Dendritic cell treated with granulocyte-macrophage colony-stimulating factor and Interleukin-4, amounts not matched to agents 40 ng/mL and 50 ng/mL, for 4 days (primary cell): ENCODE measurements at regions not wholly inside any gene's neighbourhood (a gene's known extent, or its start where the extent isn't known, plus 50 kb on each side); places are given as distances from the start of the nearest gene placed in this dataset.
"Not testable (repeated sequence)": the region's sequence is repeated elsewhere in the genome, so short reads cannot be mapped to it uniquely, and the experiment has no call there.

Source experiments
- H3K27ac Mint-ChIP-seq: one replicate; pipeline ENCODE4 v1.8.0; 2022; ENCODE audit warnings: mild to moderate bottlenecking, mixed read lengths
- H3K27me3 Mint-ChIP-seq: one replicate; pipeline ENCODE4 v1.8.0; 2022; ENCODE audit warnings: mild to moderate bottlenecking, mixed read lengths
- H3K36me3 Mint-ChIP-seq: one replicate; pipeline ENCODE4 v1.8.0; 2022; ENCODE audit warnings: low read depth, mixed read lengths
- H3K4me1 Mint-ChIP-seq: one replicate; pipeline ENCODE4 v1.8.0; 2022; ENCODE audit warnings: low read depth, mixed read lengths
- H3K4me3 Mint-ChIP-seq: one replicate; pipeline ENCODE4 v1.8.0; 2022; ENCODE audit warnings: mild to moderate bottlenecking, moderate library complexity, mixed read lengths
- H3K9me3 Mint-ChIP-seq: one replicate; pipeline ENCODE4 v1.8.0; 2022; ENCODE audit warnings: mixed read lengths
- intact Hi-C: fragments of 100-400 bp; cut with micrococcal nuclease; formaldehyde crosslinking; loops from one replicate; pipeline ENCODE4 v1.15.0; 2022

DNA sequence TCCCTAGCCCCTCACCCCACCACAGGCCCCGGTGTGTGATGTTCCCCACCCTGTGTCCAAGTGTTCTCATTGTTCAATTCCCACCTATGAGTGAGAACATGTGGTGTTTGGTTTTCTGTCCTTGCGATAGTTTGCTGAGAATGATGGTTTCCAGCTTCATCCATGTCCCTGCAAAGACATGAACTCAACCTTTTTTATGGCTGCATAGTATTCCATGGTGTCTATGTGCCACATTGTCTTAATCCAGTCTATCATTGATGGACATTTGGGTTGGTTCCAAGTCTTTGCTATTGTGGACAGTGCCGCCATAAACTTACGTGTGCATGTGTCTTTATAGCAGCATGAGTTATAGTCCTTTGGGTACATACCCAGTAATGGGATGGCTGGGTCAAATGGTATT lies 232.1 kb downstream of the ASMT start:
- H3K4me1 Mint-ChIP-seq, intact Hi-C loops, H3K27ac Mint-ChIP-seq, H3K9me3 Mint-ChIP-seq, H3K27me3 Mint-ChIP-seq, H3K36me3 Mint-ChIP-seq, H3K4me3 Mint-ChIP-seq: not testable (repeated sequence)

DNA sequence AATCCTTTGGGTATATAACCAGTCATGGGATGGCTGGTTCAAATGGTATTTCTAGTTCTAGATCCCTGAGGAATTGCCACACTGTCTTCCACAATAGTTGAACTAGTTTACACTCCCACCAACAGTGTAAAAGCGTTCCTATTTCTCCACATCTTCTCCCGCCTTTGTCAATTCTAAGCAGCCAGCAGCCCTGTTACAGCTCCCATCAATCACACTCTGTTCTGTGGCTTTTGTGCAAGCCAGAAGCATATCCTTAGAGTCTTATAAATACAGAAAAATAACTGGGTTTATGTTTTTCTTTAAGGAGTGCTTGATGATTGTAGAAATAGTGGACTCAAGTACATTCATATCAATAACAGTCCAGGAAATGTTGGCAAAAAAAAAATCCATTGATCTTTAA lies 232.9 kb downstream of the ASMT start:
- H3K27ac Mint-ChIP-seq, H3K27me3 Mint-ChIP-seq, H3K4me3 Mint-ChIP-seq, intact Hi-C loops, H3K9me3 Mint-ChIP-seq, H3K4me1 Mint-ChIP-seq, H3K36me3 Mint-ChIP-seq: not testable (repeated sequence)

DNA sequence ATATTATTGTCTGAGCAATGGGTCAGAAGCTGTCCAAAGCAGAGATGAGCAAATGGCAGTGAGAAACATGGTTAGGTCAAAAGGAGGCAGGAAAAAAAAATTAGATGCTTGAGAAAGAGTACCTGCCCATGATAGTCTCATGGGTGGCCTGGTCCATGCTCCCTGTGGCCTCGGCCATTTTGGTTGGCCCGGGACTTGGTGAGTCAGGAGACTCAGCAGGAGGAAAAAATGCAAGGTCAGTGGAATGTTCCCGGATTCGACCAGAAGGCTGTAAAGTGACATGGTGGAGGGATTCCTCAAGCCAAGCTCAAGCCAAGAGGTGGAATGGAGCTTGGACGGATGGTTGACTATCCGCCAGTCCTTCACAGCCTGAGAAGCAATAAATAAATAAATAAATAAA lies 236.7 kb downstream of the ASMT start:
- Mint-ChIP-seq H3K9me3 (no peaks in the 10 kb centered on the region), H3K27ac (no peak overlapping the region)

DNA sequence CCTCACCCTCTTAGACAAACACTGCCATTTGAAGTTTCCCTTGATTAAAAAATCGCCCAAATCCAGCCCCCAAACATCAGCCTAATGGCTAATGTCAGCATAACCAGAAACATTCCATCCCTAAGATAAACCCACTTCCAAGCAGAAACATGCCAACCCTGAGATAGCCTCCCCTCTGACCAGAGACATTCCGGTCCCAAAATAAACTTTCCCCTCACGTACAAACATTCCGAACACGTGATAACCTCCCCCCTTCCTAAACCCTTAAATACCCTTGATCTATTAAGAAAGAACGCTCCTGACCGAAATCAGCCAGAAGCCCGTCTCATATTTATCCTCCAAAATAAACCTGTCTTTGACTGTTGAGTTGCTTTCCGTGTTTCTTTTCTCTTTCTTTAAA lies 237.2 kb downstream of the ASMT start:
- H3K27ac Mint-ChIP-seq: no peak overlapping the region
- H3K9me3 Mint-ChIP-seq: no peaks in the 10 kb centered on the region
- no peak overlapping the region for H3K4me3 Mint-ChIP-seq
- intact Hi-C loops: no loop called here
- H3K27me3 Mint-ChIP-seq: no peaks in the 10 kb centered on the region
- H3K4me1 Mint-ChIP-seq: no peaks in the 10 kb centered on the region
- no peaks in the 10 kb centered on the region for H3K36me3 Mint-ChIP-seq

More for the DNA sequence above, 236.7 kb downstream of the ASMT start:
- H3K36me3 Mint-ChIP-seq: no peaks in the 10 kb centered on the region
- no peak overlapping the region for H3K4me3 Mint-ChIP-seq
- no peaks in the 10 kb centered on the region for H3K27me3 Mint-ChIP-seq
- intact Hi-C loops: no loop called here
- no peaks in the 10 kb centered on the region for H3K4me1 Mint-ChIP-seq

DNA sequence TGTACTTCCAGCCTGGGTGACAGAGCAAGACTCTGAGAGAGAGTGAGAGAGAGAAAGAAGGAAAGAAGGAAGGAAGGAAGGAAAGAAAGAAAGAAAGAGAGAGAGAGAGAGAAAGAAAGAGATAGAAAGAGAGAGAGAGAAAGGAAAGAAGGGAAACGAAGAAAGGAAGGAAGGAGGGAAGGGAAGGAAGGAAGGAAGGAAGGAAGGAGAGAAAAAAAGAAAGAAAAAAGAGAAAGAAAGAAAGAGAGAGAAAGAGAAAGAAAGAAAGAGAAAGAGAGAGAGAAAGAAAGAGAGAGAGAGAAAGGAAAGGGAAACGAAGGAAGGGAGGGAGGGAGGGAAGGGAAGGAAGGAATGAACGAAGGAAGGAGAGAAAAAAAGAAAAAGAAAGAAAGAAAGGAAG lies 238.6 kb downstream of the ASMT start:
- H3K27ac Mint-ChIP-seq: no peak overlapping the region
- H3K36me3 Mint-ChIP-seq: no peaks in the 10 kb centered on the region
- intact Hi-C loops: no loop called here

DNA sequence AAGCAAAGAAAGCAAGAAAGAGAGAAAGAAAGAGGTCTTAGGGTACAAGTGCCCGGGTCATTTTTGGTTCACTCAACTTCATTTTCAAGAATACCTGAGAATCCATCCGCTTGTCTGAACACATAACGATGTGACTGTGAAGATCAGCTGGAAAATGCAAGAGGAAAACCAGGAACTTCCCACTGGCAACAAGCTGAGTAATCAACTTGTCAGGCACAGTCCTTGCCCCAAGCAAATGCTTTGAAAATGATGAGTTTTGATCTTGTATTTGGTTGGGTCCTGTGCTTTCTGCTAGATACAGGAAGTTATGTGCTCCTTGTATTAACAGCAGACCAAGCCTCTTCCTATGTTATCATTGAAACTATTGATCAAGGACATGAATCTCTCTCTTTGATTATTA lies 239.1 kb downstream of the ASMT start:
- no peak overlapping the region for H3K4me3 Mint-ChIP-seq
- H3K9me3 Mint-ChIP-seq: no peaks in the 10 kb centered on the region
- H3K36me3 Mint-ChIP-seq: no peaks in the 10 kb centered on the region
- no peaks in the 10 kb centered on the region for H3K27me3 Mint-ChIP-seq
- H3K4me1 Mint-ChIP-seq: no peaks in the 10 kb centered on the region
- H3K27ac Mint-ChIP-seq: no peak overlapping the region
- intact Hi-C loops: no loop called here

More for the DNA sequence above, 238.6 kb downstream of the ASMT start:
- no peak overlapping the region for H3K4me3 Mint-ChIP-seq
- no peaks in the 10 kb centered on the region for H3K27me3 Mint-ChIP-seq
- H3K9me3 Mint-ChIP-seq: no peaks in the 10 kb centered on the region
- no peaks in the 10 kb centered on the region for H3K4me1 Mint-ChIP-seq

DNA sequence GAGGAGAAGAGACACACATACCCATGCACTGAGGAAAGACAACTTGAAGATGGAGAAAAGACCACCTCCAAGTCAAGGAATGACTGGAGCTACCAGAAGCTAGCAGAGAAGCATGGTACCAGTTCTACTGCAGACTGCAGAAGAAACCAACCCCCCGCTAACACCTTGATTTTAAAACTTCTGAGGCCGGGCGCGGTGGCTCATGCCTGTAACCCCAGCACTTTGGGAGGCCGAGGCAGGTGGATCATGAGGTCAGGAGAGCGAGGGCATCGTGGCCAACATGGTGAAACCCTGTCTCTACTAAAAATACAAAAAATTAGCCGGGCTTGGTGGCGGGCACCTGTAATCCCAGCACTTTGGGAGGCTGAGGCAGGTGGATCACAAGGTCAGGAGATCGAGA lies 240.0 kb downstream of the ASMT start:
- intact Hi-C loops, H3K9me3 Mint-ChIP-seq, H3K27me3 Mint-ChIP-seq, H3K36me3 Mint-ChIP-seq, H3K4me3 Mint-ChIP-seq, H3K27ac Mint-ChIP-seq, H3K4me1 Mint-ChIP-seq: not testable (repeated sequence)

DNA sequence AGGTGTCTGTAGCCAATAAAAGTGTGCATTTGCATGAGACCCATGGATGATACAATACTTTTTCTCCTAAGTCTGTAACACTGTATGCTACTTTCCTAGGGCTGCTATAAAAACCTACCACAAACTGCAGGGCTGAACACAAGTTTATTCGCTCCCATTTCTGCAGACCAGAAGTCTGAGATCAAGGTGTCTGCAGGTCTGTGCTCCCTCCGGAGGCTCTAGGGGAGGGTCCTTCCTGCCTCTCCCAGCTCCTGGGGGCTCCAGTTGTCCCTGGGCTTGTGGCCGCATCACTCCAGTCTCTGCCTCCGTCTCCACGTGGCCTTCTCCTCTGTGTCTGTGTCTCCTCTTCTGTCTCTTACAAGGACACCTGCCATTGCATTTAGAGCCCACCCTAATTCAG lies 244.4 kb downstream of the ASMT start:
- H3K9me3 Mint-ChIP-seq: not testable (repeated sequence)

DNA sequence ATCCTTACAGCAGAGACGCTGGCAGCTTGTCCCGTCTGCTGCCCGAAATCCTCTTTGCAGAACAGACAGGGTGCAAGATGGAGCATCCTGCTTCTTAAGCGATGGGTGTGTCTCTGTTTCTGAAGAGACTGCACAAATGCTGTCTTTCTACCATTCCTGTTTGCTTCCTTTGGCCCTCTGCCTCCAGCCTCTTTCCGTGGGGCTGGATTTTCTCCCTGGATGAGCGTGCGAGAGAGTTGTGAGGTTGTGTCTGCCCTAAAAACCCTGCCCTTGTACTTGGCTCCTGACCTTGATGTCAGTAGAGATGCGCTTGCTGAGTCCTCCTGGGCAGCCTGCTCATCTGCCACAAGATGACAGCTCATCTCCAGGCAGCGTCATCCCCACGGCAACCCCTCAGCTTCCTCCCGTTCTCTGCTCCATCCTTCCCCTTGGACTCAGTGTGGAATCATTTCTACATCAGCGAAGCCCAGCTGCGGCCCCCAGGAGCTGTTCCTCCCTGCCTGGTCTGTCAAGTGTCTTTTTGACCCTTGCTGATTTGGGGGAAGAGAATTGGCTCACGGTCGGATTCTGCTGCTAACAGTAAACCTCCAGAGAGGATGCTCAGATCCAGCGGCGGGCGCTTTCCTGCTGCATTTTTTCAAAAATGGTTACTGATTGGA lies 246.2 kb downstream of the ASMT start:
- H3K9me3 Mint-ChIP-seq: no peaks in the 10 kb centered on the region
- no peaks in the 10 kb centered on the region for H3K27me3 Mint-ChIP-seq
- H3K4me1 Mint-ChIP-seq: no peaks in the 10 kb centered on the region
- intact Hi-C loops: no loop called here
- no peak overlapping the region for H3K4me3 Mint-ChIP-seq
- no peaks in the 10 kb centered on the region for H3K36me3 Mint-ChIP-seq
- no peak overlapping the region for H3K27ac Mint-ChIP-seq

More for the DNA sequence above, 244.4 kb downstream of the ASMT start:
- intact Hi-C loops, H3K4me1 Mint-ChIP-seq, H3K4me3 Mint-ChIP-seq, H3K27me3 Mint-ChIP-seq, H3K27ac Mint-ChIP-seq, H3K36me3 Mint-ChIP-seq: not testable (repeated sequence)

DNA sequence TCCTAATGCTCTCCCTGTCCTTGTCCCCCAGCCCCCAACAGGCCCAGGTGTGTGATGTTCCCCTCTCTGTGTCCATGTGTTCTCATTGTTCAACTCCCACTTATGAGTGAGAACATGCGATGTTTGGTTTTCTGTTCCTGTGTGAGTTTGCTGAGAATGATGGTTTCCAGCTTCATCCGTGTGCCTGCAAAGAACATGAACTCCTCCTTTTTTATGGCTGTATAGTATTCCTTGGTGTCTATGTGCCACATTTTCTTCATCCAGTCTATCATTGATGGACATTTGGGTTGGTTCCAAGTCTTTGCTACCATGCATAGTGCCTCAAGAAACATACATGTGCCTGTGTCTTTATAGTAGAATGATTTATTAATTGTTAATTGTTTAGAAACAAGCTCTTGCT lies 249.1 kb downstream of the ASMT start:
- intact Hi-C loops, H3K4me3 Mint-ChIP-seq: not testable (repeated sequence)

DNA sequence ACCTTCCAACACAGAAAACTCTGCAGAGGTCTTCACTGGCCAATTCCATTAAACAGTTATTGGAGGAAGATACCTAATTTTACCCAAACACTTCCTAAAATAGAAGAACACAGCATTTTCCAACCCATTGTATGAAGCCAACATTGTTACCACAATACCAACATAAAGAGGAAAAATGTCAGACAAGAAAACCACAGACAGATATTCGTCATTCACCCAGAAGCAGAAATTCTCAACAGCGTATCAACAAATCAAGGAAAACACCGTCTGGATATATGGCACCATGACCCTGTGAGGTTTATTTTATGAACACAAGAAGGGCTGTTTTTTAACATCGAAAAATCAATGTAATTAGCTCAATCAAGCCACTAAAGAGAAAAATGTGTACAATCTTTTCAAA lies 255.6 kb downstream of the ASMT start:
- Mint-ChIP-seq H3K27ac (no peak overlapping the region), H3K27me3 (no peaks in the 10 kb centered on the region), H3K9me3 (no peaks in the 10 kb centered on the region), H3K4me3 (no peak overlapping the region), H3K4me1 (no peaks in the 10 kb centered on the region), H3K36me3 (no peaks in the 10 kb centered on the region)
- intact Hi-C loops: no loop called here

More for the DNA sequence above, 249.1 kb downstream of the ASMT start:
- not testable (repeated sequence) for H3K27ac Mint-ChIP-seq, H3K9me3 Mint-ChIP-seq, H3K27me3 Mint-ChIP-seq, H3K36me3 Mint-ChIP-seq, H3K4me1 Mint-ChIP-seq

DNA sequence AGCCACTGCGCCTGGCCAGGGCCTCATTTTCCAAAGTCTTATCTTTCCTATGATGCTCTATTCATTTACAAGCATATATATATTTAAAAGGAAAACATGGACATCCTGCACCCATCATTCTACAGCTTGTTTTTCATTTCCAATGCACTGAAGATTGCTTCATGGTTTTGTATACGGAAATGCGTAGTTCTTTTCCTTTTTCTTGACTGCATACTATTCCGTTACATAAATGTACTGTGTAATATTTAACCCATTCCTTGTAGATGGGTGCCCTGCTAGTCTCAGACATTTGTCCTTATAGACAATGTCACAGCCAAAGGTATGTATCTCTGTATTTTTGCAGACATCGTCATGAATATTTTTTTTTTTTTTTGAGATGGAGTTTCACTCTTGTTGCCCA lies 257.0 kb downstream of the ASMT start:
- H3K27ac Mint-ChIP-seq: no peak overlapping the region
- no peaks in the 10 kb centered on the region for H3K27me3 Mint-ChIP-seq
- no peaks in the 10 kb centered on the region for H3K9me3 Mint-ChIP-seq
- no peak overlapping the region for H3K4me3 Mint-ChIP-seq
- intact Hi-C loops: no loop called here
- no peaks in the 10 kb centered on the region for H3K36me3 Mint-ChIP-seq
- no peaks in the 10 kb centered on the region for H3K4me1 Mint-ChIP-seq

DNA sequence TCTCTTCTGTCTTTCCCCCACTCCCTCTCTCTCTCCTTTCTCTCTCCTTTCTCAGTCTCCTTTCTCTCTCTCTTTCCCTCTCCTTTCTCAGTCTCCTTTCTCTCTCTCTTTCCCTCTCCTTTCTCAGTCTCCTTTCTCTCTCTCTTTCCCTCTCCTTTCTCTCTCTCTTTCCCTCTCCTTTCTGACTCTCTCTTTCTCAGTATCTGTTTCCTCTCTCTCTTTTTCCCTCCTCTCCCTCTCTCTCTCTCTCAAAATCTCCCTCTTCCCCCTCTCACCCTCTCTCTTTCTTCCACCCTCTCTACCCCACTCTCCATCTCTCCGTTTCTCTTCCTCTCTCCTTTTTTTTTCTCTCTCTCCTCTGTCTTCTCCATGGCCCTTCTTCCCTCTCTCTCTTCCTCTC lies 258.8 kb downstream of the ASMT start:
- H3K4me3 Mint-ChIP-seq: no peak overlapping the region
- no peaks in the 10 kb centered on the region for H3K27me3 Mint-ChIP-seq
- no peaks in the 10 kb centered on the region for H3K4me1 Mint-ChIP-seq
- no peak overlapping the region for H3K27ac Mint-ChIP-seq
- H3K9me3 Mint-ChIP-seq: peaks cover 12% of the 10 kb centered on the region
- intact Hi-C loops: no loop called here
- no peaks in the 10 kb centered on the region for H3K36me3 Mint-ChIP-seq

DNA sequence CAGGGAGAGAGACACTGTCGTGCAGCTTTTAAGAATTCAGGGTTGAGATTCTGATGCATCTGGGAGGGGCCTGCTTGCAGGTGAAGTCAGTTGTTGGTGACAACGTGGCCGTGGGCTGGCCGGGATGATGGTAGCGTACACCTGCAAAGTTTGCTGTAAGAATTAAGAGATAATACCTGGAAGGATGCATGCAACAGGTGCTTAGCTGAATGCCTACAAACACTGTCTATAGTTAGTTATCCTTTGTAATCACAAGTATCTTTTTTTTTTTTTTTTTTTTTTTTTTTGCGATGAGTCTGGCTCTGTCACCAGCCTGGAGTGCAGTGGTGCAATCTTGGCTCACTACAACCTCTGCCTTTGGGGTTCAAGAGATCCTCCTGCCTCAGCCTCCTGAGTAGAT lies 259.6 kb downstream of the ASMT start:
- no peaks in the 10 kb centered on the region for H3K4me1 Mint-ChIP-seq
- intact Hi-C loops: no loop called here
- no peaks in the 10 kb centered on the region for H3K27me3 Mint-ChIP-seq
- no peak overlapping the region for H3K27ac Mint-ChIP-seq
- H3K9me3 Mint-ChIP-seq: peaks cover 19% of the 10 kb centered on the region
- H3K36me3 Mint-ChIP-seq: no peaks in the 10 kb centered on the region
- H3K4me3 Mint-ChIP-seq: no peak overlapping the region

DNA sequence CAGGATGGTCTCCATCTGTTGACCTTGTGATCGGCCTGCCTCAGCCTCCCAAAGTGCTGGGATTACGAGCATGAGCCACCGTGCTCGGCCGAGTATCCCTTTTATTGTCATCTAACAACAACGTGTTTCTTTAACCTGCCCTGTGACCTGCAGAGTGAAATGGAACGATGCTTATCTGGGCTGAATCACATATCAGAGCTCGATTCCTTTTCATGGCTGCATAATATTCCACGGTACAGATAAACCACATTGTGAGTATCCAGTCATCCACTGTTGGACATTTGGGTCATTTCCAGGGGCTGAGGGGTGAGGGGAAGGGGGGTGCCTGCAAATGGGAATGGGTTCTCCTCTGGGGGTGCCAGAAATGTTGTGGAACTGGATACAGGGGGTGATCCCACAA lies 260.0 kb downstream of the ASMT start:
- Mint-ChIP-seq H3K36me3 (no peaks in the 10 kb centered on the region), H3K27ac (no peak overlapping the region), H3K4me1 (no peaks in the 10 kb centered on the region), H3K9me3 (peaks cover 24% of the 10 kb centered on the region), H3K27me3 (no peaks in the 10 kb centered on the region), H3K4me3 (no peak overlapping the region)
- intact Hi-C loops: no loop called here
